Stimulated activated CD4-positive, alpha-beta T cell treated with anti-CD3 and anti-CD28 coated beads, Interleukin-4, amount 100 ng/mL, for 4 hours (primary cell): ENCODE measurements at regions not wholly inside any gene's neighbourhood (a gene's known extent, or its start where the extent isn't known, plus 50 kb on each side); places are given as distances from the start of the nearest gene placed in this dataset.
"Not testable (repeated sequence)": the region's sequence is repeated elsewhere in the genome, so short reads cannot be mapped to it uniquely, and the experiment has no call there.

Experiments
- DNase-seq, 2 experiments: peaks; one replicate each; pipeline ENCODE4 v3.0.0-alpha.2; 2020

DNA sequence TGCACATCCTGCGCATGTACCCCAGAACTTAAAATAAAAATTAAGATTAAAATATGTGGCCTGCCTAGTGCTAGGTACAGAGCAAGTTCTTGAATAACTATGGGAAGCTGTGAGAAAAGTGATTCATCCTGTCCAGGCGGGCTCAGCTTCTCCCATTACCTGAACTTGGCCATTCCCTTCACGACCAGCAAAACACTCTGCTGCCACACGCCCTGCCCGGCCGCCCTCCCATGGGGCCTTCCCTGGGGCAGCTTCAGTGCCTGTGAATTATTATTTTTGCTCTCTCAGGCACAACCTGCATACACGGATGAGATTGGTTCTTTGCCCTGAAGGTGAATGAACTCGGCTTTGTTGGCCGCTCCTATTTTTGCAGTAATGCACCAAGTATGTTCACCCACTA is 209.2 kb upstream of the SHH start:
- no peak for DNase-seq

DNA sequence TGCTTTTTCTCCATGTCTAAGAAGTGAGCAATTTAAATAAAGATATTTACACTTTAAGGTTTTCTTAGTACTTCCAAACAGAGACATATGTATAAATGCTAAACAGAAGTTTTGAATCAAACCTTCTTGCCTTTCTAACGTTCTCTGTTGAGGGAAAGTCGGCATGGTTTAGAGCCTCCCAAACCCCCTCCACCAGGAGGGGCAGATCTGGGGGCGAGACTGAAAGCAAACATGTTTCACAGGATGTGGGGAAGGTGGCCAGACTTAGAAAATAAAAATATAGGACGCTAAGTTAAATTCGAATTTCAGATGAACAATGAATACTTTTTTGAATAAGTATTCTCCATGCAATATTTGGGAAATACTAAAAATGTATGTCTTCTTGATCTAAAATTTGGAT is 208.3 kb upstream of the SHH start:
- no peak for DNase-seq

DNA sequence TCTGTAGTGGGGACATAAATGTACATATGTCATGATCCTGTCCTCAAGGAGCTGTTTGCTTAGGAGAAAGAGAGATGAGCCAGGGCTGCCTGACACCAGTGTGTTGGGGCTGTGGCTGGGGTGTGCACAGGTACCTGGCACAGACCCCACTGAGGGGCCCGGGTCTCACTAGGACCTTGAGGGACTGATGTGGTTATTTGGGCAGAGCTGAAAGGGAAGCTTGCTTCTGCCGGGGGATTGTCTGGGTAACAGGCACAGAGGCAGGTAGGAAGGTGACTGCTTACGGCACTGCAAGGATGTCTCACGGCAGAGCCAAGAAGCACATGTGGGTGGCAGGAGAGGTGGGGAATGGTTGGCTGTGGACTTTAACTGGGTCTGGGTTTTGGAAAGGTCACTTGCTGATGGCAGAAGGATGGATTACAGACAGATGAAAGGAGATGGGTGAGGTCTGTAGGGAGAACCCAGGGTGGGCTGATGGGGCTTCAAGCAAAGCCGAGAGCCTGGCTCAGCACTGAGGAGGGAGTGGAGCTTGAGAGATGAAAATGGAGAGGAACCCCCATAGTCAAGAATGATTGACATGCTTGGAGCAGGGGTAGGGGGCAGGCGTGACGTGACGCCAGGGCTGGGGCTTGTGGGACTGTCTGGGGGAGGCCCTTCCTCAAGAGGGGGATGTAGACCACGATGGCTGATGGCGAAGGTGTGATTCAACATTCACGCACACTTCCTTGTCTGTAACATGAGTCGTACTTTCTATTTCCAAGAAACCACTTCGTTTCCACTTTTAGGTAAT is 207.7 kb upstream of the SHH start:
- DNase-seq = no peak

DNA sequence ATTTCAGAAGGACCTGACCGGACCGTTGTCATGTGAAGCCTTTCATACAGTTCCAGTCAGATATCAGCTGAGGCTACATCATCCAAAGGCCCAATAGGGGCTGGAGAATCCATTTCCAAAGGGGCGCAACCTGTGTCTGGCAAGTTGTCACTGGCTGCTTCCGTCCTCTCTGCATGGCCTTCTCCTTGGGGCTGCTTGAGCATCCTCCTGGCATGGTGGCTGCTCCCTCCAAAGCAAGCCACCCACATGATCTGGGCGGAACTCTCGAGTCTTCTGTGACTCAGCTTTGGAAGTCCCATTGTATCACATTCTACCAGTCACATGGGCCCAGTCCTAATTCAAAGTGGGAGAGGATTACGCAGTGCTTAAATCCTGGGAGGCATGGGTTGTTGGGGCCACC is 207.0 kb upstream of the SHH start:
- DNase-seq = no peak

DNA sequence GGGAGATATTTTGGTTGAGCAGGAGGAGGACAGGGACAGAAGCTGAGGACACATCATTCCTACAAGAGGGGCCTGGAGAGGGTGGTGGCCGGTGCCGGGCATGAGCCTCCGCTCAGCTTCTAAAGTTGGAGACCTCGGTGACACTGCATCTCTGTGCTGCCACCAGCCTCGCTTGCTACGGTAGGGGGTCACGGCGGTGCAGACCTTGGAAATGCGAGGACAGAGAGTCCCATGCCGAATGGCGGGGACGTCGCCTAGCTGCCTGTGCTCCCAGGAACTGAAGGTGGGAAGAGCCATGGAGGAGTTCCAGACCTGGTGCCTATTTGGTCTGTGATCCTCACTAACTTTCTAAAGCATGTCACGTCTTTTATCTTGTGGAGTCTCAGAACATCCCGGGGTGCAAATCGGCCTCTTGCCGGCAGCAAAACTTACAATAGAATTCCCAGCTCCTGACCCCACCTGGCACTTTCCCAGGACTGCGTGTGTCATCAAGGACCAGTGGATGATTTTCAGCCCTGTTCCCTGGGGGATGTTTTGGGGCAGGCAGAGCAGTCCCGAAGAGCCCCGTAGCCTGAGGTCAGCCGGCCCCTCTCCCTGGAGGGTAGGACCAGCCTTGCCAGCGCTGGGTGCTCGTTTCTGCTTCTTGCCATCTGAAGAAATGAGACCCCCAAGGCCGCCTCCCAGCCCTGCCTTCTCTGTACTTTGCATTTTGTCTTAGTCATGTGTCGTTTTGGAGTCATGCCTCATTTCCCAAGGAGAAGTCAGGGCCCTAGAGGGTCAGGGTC is 205.8 kb upstream of the SHH start:
- DNase-seq = no peak

DNA sequence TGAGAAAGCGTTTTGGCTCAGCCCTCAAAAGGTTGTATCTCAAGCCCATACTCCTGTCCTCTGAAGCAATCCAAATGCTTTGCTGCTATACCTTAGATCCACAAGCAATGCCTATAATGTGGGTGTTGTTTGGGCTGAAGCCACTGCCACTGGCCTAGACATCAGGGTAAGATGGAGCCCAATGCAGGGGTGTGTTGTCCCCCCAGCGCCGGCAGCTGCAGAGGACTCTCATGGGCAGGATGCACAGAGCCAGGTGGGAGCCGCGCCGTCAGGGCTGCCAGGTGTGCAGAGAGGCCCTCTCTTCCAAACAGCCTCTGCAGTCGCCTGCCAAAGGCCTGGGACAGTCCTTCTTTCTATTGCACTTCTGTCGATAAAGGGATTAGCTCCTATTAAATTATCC is 205.2 kb upstream of the SHH start:
- no peak for DNase-seq

DNA sequence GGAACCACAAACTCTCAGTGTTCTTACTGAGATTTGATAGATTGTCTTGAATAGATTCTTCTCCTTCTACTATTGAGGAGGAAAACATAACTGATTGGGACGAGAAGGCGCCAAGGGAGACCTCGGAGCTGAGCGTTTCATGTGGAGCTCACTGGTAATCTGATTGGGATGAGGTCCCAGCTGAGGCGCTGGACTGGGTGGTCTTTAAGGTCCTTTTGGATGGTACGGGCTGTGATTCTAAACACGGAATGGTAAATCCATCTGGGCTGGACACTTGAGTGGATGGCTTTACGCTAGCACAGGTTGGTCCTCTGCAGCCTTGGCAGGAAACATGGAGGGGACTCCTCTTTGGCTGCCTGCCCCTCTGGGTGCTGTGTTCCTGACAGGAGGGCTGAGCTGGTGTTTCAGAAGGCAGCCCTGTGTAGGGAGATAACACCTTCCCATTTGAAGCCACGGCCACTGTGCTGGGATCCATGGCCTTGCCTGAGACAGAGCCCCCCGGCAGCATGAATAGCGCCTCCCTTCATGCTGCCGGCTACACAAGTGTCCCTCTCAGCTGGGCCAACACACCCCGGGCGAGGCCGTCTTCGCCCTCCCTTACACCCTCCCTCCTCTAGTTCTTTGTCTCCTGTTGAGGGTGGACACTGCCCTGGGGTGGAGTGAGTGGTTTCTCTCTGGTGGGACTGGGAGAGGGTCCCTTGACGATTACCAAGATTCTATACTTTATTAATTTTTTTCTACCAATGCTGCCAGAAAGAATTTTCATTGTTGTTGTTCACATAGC is 203.2 kb upstream of the SHH start:
- no peak for DNase-seq

DNA sequence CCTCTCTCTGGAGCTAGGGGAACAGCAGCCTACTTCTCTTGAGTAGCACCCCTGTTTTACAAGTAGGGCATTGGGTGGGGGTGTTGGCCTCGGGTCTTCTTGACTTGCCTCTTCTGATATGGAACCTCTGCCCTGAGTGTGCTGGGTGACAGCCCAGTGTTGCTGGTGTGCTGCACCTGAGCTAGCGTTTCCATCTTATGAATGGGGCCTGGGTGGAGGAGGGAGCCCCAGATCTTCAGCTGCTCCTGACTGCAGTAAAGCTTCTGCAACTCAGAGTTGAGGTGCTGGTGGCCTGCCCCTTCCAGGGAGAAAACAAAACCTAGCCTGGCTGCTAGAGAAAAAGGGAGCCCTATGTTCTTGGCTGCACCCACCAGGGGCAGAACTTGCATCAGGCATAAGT is 202.5 kb upstream of the SHH start:
- DNase-seq = no peak

DNA sequence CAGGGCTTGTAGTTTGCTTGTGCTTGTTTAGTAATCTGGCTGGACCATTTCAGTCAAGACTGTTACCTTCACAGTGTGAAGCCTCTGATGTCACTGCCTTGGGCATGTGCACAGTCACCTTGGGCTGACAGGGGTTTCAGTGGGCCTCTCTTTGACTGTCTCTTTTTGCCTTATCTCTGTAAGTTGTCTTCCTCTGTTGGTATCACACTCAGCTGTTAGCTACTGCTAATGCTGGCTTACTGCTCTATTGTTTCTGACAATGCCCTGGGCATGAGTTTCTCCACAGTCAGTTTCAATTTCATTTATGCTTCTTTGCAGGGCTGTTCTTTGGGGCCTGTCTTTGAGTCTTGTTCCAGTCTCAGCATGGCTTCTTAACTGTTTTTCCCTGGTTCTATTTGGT is 201.9 kb upstream of the SHH start:
- no peak for DNase-seq

DNA sequence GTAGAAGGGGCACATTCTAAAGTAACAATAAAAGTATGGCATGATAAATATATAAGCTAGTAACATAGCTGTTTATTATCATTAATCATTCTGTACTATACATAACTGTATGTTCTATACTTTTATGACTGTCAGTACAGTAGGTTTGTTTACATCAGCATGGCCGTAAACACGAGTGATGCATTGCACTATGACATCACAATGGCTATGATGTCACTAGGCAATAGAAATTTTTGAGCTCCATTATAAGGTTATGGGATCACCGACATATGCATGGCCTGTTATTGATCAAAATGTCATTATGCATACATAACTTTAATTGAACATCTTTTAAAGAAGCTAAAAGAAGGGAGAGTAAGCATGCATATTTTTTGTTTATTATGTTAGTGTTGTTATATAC is 200.1 kb upstream of the SHH start:
- DNase-seq = no peak

DNA sequence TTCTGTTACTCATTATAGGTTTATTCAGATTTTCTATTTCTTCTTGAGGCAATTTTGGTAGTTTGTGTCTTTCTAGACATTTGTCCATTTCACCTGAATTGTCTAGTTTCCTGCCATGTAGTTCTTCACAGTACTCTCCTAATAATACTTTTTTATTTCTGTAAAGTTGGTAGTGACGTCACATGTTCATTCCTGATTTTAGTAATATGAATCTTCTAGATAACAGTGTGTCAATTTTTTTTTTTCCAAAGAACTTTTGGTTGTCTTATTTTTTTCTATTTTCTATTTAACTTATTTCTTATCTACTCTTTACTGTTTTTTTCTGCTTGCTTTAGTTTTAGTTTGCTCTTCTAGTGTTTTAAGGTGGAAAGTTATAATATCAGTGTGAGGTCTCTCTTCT is 197.3 kb upstream of the SHH start:
- DNase-seq = no peak

DNA sequence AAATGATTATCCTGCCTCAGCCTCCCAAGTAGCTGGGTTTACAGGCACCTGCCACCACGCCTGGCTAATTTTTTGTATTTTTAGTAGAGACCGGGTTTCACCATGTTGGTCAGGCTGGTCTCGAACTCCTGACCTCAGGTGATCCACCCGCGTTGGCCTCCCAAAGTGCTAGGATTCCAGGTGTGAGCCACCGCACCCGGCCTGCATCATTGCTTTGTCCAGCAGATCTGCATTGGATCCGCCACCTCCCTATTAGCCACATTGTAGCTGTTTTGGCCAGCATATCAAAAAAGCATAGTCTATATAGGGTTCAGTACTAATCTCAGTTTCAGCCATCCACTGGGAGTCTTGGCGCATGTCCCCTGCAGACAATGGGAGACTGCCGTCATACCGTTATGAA is 194.6 kb upstream of the SHH start:
- DNase-seq = not testable (repeated sequence)

DNA sequence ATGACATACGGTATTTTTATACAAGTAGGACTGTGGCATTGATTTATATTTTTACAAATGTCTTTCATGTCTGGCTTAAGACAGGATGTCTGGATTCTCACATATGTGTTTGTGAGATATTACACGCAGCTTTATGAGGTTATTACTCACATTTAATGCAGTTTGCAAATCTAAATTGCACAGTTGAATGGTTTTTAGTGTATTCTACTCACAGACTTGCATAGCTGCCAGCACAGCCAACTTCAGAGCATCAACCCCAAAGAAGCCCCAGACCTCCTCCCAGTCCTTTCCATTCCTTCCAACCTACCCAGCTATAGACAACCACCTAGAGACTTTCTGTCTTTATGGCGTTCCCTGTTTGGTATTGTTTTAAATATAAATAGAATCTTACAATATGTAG is 193.8 kb upstream of the SHH start:
- DNase-seq = no peak

DNA sequence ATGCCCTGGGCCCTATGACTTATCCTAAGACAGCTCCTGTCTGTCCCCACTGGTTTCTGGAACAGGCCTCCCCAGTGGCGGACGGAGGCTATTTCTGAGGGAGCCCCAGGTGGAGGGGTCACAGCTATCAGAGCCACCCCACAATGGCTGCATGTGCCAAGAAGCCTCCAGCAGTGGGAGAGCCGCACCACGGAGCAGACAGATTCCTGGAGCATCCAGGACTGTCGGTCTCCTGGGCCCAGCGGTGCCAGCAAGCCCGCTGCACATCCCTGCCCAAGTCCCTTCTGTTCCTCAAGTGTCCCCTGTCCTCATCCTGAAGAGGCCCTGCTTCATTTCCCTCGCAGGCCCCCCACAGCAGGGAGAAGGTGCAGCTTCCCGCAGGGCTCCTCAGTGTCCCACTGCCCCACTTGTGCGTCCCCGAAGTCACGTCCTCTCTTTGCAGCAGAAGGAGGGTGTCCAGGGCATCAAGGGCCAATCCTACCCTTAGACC is 193.0 kb upstream of the SHH start:
- no peak for DNase-seq

DNA sequence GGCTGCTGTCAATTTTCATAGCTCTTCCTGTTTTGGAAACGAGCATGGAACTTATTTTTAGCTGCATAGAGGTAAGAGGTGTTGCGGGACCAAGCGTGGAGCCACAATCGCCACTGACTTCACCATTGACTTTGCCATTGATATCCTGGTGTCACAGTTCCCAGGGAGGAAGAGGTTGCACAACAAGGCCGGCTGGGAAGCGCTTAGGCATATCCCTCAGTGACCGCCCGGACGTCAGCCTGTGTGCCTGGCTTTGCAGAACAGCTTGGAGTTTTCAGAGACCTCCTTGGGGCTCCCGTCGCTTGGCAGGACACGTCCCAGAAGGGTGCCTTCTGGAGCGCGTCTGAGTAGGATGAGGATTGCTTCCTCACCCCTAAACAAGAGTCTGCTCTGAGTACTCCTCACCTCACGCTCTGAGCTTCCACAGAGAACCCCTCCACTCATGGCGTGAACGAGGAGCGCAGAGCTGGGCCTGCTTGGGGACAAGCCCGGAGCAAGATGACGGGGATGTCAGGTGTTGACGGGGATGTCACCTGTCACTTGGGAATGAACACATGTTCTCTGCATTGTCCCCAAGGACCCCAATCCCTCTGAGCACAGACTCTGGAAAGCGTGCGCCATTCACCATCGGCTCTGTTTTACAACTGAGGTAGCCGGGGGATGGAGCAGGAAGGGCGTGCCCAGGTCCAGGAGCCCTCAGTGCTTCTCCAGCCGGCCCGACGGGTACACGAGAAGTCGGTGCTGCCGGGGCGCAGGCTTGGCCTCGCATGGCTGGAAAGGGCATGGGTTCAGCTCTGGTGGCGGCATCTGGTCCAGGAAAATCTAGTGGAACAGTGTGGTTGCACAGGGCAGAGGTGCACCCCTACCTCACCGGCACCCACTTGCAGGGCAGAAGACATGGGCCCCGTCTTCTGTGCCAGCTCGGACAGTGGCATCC is 192.3 kb upstream of the SHH start:
- DNase-seq = no peak

DNA sequence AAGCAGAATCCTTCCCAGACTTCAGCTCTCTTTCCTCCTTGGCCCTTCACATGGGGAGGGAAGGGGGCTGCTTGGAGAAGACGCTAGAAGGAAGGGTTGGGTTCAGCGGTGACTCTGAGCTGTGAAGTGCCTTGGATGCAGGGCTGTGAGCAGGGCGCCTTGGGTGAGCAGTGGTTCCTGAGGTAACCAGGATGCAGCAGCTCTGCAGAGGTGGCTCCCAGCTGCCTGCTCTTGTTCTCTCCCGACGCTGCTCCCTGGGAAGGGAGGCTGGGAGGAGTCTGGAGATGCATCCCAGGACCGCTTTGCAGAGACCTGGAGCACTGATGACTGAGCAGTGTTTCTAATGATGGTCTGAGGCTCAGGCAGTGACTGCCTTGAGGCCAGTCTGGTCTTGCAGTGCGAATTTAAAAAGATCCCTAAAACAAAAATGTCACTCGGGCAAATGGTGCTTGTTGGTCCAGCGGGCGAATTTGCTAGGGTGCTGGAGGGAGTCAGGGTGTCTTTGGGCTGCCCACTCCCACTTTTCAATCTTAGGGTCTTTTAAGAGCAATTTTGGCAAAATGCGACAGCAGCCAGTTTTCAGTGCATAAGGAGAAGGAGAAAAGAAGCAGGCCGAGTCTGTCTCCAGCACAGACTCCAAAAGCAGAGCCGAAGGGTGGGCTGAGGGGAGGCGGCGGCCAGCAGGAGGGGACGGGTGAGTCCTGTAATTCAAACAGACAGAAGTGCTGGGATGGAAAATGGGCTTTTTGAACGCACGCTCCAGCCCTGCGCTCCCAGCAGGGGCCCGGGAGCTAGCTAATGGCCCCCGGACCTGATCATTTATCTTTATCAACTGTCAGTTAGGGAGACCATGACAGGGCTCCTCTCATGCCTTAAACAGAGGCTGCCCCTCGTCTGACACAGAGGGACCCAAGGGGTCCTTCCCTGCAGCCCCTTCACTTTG is 191.2 kb upstream of the SHH start:
- DNase-seq = no peak

DNA sequence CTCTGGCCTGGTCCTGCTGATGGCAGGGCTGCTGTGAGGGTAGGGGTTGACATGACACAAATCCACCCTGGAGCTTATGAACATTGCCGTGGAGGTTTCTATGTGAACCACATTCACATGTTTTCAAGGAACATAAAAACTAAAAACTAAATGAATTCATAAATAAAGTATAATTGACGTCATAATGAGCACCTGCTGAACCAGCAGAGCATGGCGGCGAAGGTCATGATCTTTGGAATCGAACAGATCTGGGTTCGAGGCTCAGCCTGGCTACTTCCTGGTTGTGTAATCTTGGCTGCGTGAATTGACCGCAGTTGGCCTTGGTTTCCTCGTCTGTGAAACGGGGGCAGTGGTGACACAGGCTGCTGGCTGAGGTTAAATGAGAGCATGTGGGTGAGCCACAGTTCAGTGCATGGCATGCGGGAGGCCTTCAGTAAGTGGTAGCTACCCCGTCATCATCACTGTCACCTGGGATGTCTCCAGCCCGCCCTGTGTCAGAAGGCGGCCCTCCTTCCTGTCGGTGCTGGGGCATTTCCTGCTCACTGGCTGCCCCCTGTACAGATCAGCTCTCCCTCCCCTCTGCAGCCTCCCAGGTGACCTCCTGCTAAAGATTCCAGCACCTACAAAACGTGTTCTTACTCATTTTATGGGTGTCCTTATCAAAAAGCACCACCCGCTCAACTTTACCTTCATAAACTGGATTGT is 190.3 kb upstream of the SHH start:
- no peak for DNase-seq

DNA sequence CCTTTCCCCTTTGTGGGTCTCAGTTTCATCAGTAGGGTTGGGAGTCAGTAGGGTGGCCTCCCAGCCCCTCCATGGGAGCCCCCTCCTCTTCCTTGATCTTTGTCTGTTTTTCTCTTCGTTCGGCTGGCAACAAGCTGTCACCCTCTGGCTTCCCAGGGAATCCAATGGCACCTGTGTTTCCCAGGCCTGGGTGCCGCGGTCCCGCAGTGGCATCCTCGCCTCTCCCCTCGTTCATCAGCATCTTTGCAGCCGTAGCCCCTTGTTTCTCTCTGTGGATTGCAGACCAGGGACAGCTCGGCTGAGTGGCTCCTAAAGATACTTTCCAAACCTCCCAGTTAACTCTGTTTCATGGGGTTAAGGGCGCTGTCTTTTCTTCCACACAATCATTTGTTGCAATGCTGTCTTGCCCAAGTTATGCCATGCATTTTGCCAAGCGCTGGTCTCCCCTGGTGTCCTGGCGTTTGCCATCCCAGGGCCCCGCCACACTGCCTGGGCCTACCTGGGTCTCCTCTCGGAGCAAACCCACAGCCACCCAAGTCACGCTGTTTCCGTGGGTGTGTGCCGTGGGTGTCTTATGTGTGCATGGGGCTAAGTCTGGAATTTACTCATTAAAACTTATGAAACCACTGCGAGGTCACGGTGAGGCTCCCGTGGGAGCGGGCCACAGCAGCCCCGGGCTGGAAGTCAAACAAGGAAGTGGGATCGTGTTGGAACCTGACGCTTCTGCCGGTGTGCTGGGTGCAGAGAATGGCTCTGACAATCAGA is 189.4 kb upstream of the SHH start:
- DNase-seq = no peak

DNA sequence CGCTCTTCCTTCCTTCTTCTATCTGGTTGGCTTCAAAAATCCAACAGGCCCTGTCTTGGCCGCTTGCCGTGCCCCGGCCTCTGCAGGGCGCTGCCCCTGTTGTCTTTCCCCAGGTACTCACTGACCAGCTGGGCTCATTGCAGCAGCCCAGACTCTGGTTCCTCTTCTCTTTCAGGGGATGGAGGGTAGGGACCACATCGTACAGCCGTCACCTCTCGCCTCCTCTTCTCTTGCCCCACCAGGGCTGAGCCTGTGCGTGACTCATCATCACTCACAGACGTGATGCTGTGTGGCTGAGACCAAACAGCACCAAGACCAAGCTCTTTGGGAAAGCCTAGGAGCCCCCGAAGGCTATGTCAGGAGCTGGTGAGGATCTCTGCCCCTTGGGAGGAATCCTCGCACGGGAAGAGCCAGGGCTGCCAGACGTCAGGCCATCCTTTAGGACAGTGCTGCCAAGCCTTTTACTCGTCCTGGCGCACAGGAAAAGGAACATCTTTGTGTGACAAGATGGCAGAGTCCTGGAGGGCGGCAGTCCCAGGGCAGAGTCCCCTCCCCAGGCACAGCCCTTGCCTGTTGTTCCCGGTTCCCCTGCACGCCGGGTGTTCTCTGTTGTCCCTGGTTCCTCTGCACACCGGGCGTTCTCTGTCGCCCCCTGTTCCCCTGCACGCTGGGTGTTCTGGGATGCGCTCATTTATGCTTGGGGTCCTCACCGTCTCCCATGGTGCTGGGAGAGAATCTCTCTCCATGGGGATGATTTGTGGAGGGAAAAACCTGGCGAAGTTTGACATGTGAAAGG is 188.5 kb upstream of the SHH start:
- DNase-seq = no peak
